GM12875 (cell line): ENCODE measurements at regions not wholly inside any gene's neighbourhood (a gene's known extent, or its start where the extent isn't known, plus 50 kb on each side); places are given as distances from the start of the nearest gene placed in this dataset.
"Not testable (repeated sequence)": the region's sequence is repeated elsewhere in the genome, so short reads cannot be mapped to it uniquely, and the experiment has no call there.

ENCODE experiments used
- H3K4me3 ChIP-seq: one replicate; pipeline ENCODE4 v1.5.1; 2011; ENCODE audit warnings: low read depth, low read length, control low read depth
- CTCF ChIP-seq: IDR thresholded peaks from 2 replicates; pipeline ENCODE4 v1.5.1; 2011; ENCODE audit warnings: low read depth, mild to moderate bottlenecking, control low read depth, inconsistent platforms, low read length, moderate library complexity, borderline replicate concordance; ENCODE audit not compliant: insufficient read depth

GRCh38 chr2:3105814-3106569 is 271.6 kb downstream of the EIPR1 start:
- H3K4me3 ChIP-seq = no peak overlapping the region
- no peak for TF ChIP-seq CTCF

GRCh38 chr2:3104958-3105813 is 272.4 kb downstream of the EIPR1 start:
- not testable (repeated sequence) for H3K4me3 ChIP-seq

GRCh38 chr2:3104261-3104660 is 273.4 kb downstream of the EIPR1 start:
- TF ChIP-seq CTCF = no peak
- no peak overlapping the region for H3K4me3 ChIP-seq

GRCh38 chr2:3102922-3103569 is 274.6 kb downstream of the EIPR1 start:
- no peak for TF ChIP-seq CTCF
- no peak overlapping the region for H3K4me3 ChIP-seq

GRCh38 chr2:3102081-3102921 is 275.3 kb downstream of the EIPR1 start:
- no peak overlapping the region for H3K4me3 ChIP-seq
- no peak for TF ChIP-seq CTCF

- no peak overlapping the region for H3K4me3 ChIP-seq
- no peak for TF ChIP-seq CTCF
These were observed 276.3 kb downstream of the EIPR1 start for GRCh38 chr2:3101016-3101942.
